Osteoblast (primary cell): ENCODE measurements at regions not wholly inside any gene's neighbourhood (a gene's known extent, or its start where the extent isn't known, plus 50 kb on each side); places are given as distances from the start of the nearest gene placed in this dataset.

Source experiments
- DNase-seq: peaks from one replicate; pipeline ENCODE4 v3.0.0; 2011; ENCODE audit warnings: low spot score, mixed read lengths; ENCODE audit not compliant: insufficient read length; ENCODE audit errors: missing footprints
- H2AFZ ChIP-seq: 2 replicates; pipeline ENCODE4 v1.6.0; 2011; ENCODE audit warnings: mild to moderate bottlenecking, low read length
- H3K27ac ChIP-seq: 2 replicates; pipeline ENCODE4 v1.5.1; 2011; ENCODE audit warnings: mild to moderate bottlenecking, low read depth, low read length, moderate library complexity
- H3K27me3 ChIP-seq: 2 replicates; pipeline ENCODE4 v1.6.0; 2012; ENCODE audit warnings: mild to moderate bottlenecking, control low read depth, inconsistent platforms, low read length, moderate library complexity; ENCODE audit not compliant: insufficient read depth
- H3K36me3 ChIP-seq: 2 replicates; pipeline ENCODE4 v1.5.1; 2011; ENCODE audit warnings: mild to moderate bottlenecking, low read length, control low read depth, moderate library complexity; ENCODE audit not compliant: insufficient read depth
- H3K4me1 ChIP-seq: 2 replicates; pipeline ENCODE4 v1.5.1; 2011; ENCODE audit warnings: mild to moderate bottlenecking, low read length, control low read depth, moderate library complexity; ENCODE audit not compliant: insufficient read depth
- H3K4me2 ChIP-seq: 2 replicates; pipeline ENCODE4 v1.6.0; 2011; ENCODE audit warnings: mild to moderate bottlenecking, low read length; ENCODE audit not compliant: insufficient read depth
- H3K4me3 ChIP-seq: fragments of 200-600 bp; sonication (generic); 3 replicates; pipeline ENCODE4 v1.5.1; 2012; ENCODE audit warnings: mild to moderate bottlenecking, low read length, inconsistent platforms; ENCODE audit not compliant: insufficient read depth
- H3K79me2 ChIP-seq: 2 replicates; pipeline ENCODE4 v1.6.0; 2012; ENCODE audit warnings: mild to moderate bottlenecking, low read length, control low read depth, inconsistent platforms; ENCODE audit not compliant: insufficient read depth
- H3K9me3 ChIP-seq: 2 replicates; pipeline ENCODE4 v1.5.1; 2011; ENCODE audit warnings: low read depth, low read length, control low read depth
- H4K20me1 ChIP-seq: 2 replicates; pipeline ENCODE4 v1.6.0; 2012; ENCODE audit warnings: mild to moderate bottlenecking, low read length, control low read depth; ENCODE audit not compliant: insufficient read depth
- CTCF ChIP-seq: IDR thresholded peaks from 2 replicates; pipeline ENCODE4 v1.5.1; 2011; ENCODE audit warnings: mild to moderate bottlenecking, low read depth, low read length, moderate library complexity; ENCODE audit errors: extremely low read depth

GRCh38 chr10:10208196-10208595, 809.5 kb upstream of the CELF2 start:
- Histone ChIP-seq H3K9me3 (peaks cover 2% of the 10 kb centered on the region), H3K36me3 (no peaks in the 10 kb centered on the region), H2AFZ (no peak overlapping the region), H3K79me2 (no peaks in the 10 kb centered on the region), H4K20me1 (no peaks in the 10 kb centered on the region), H3K4me3 (no peak overlapping the region), H3K27ac (no peak overlapping the region), H3K4me1 (no peaks in the 10 kb centered on the region), H3K4me2 (no peak overlapping the region), H3K27me3 (no peaks in the 10 kb centered on the region)
- no peak for DNase-seq
- TF ChIP-seq CTCF = no peak

- Histone ChIP-seq H3K27me3 (no peaks in the 10 kb centered on the region), H3K27ac (no peak overlapping the region), H2AFZ (no peak overlapping the region), H3K4me1 (no peaks in the 10 kb centered on the region), H3K4me2 (no peak overlapping the region), H3K4me3 (no peak overlapping the region), H3K9me3 (peaks cover 2% of the 10 kb centered on the region), H3K79me2 (no peaks in the 10 kb centered on the region), H4K20me1 (no peaks in the 10 kb centered on the region), H3K36me3 (no peaks in the 10 kb centered on the region)
- no peak for TF ChIP-seq CTCF
- DNase-seq = no peak
These were observed 808.5 kb upstream of the CELF2 start for GRCh38 chr10:10209167-10209566.

GRCh38 chr10:10211409-10211808, 806.3 kb upstream of the CELF2 start:
- no peak overlapping the region for H3K4me3 ChIP-seq
- H3K27me3 ChIP-seq = no peaks in the 10 kb centered on the region
- no peak overlapping the region for H2AFZ ChIP-seq
- H4K20me1 ChIP-seq = no peaks in the 10 kb centered on the region
- no peak for TF ChIP-seq CTCF
- no peaks in the 10 kb centered on the region for H3K79me2 ChIP-seq
- H3K4me1 ChIP-seq = no peaks in the 10 kb centered on the region
- peaks cover 4% of the 10 kb centered on the region for H3K9me3 ChIP-seq
- no peaks in the 10 kb centered on the region for H3K36me3 ChIP-seq
- DNase-seq = no peak
- no peak overlapping the region for H3K4me2 ChIP-seq
- H3K27ac ChIP-seq = no peak overlapping the region

- H3K4me3 ChIP-seq = no peak overlapping the region
- no peaks in the 10 kb centered on the region for H3K36me3 ChIP-seq
- TF ChIP-seq CTCF = no peak
- no peaks in the 10 kb centered on the region for H3K27me3 ChIP-seq
- H3K79me2 ChIP-seq = no peaks in the 10 kb centered on the region
- DNase-seq = no peak
- peaks cover 4% of the 10 kb centered on the region for H3K9me3 ChIP-seq
- no peak overlapping the region for H3K27ac ChIP-seq
- H3K4me1 ChIP-seq = no peaks in the 10 kb centered on the region
- H2AFZ ChIP-seq = no peak overlapping the region
- no peaks in the 10 kb centered on the region for H4K20me1 ChIP-seq
- no peak overlapping the region for H3K4me2 ChIP-seq
These were observed 804.4 kb upstream of the CELF2 start for GRCh38 chr10:10213237-10213636.
